ENCODE measurements at regions not wholly inside any gene's neighbourhood (a gene's known extent, or its start where the extent isn't known, plus 50 kb on each side); places are given as distances from the start of the nearest gene placed in this dataset.

GRCh38 chr18:4593459-4593858 is 138.4 kb upstream of the DLGAP1 start:
- Histone ChIP-seq H3K9me3 (no peaks in the 10 kb centered on the region), H3K27ac (no peak overlapping the region), H3K4me3 (no peak overlapping the region), H3K27me3 (no peaks in the 10 kb centered on the region), H3K4me1 (peaks cover 0 to 19% (median 6%) of the 10 kb centered on the region in 4 donors), H3K36me3 (no peaks in the 10 kb centered on the region)
- TF ChIP-seq CTCF (IDR thresholded peaks at IDR 0.05) (no peak), POLR2A (IDR thresholded peaks at IDR 0.05) (no peak)
- ATAC-seq (no peak), DNase-seq (no peak)
- WGBS (ENCODE audit: insufficient coverage, low coverage, low lambda C conversion rate, missing lambda C conversion rate) = 70% methylated on average over 4 of the region's 4 CpGs
- intact Hi-C loops (cut with DNase I) = loop anchor here in 1 of 2 donors (10.0 kb wide), 1 partner anchor 59 kb away; no protein-coding TSS in a partner anchor

GRCh38 chr18:4589056-4589800 is 134.1 kb upstream of the DLGAP1 start:
- 52% methylated on average over 5 of the region's 5 CpGs for whole genome bisulfite sequencing (ENCODE audit: insufficient coverage, low coverage, low lambda C conversion rate, missing lambda C conversion rate)
- no peak for TF ChIP-seq CTCF (IDR thresholded peaks at IDR 0.05)
- TF ChIP-seq POLR2A (IDR thresholded peaks at IDR 0.05) = no peak

GRCh38 chr18:4587204-4587603 is 132.1 kb upstream of the DLGAP1 start:
- Histone ChIP-seq H3K4me3 (no peak overlapping the region), H3K27ac (no peak overlapping the region)

More at GRCh38 chr18:4589056-4589800, 134.1 kb upstream of the DLGAP1 start:
- H3K27ac ChIP-seq = peak overlapping the region in 1 of 3 donors; percentile 6
- intact Hi-C loops (cut with DNase I) = no loop called here
- peak; percentile 97 to 99 (median 98) for ATAC-seq
- no peaks in the 10 kb centered on the region for H3K27me3 ChIP-seq
- no peak overlapping the region for H3K4me3 ChIP-seq
- no peaks in the 10 kb centered on the region for H3K36me3 ChIP-seq
- H3K9me3 ChIP-seq = no peaks in the 10 kb centered on the region
- peaks cover 0 to 20% (median 8%) of the 10 kb centered on the region in 4 donors for H3K4me1 ChIP-seq
- DNase-seq = no peak

GRCh38 chr18:4586731-4587130 is 131.6 kb upstream of the DLGAP1 start:
- Histone ChIP-seq H3K36me3 (no peaks in the 10 kb centered on the region), H3K4me1 (peaks cover 0 to 20% (median 8%) of the 10 kb centered on the region in 4 donors), H3K27ac (no peak overlapping the region), H3K4me3 (no peak overlapping the region), H3K27me3 (no peaks in the 10 kb centered on the region), H3K9me3 (no peaks in the 10 kb centered on the region)
- intact Hi-C loops (cut with DNase I) = no loop called here
- TF ChIP-seq POLR2A (IDR thresholded peaks at IDR 0.05) = no peak
- no peak for TF ChIP-seq CTCF (IDR thresholded peaks at IDR 0.05)
- ATAC-seq = no peak
- 45% methylated on average over 2 of the region's 2 CpGs for WGBS (ENCODE audit: insufficient coverage, low coverage, low lambda C conversion rate, missing lambda C conversion rate)
- DNase-seq = no peak

More at GRCh38 chr18:4587204-4587603, 132.1 kb upstream of the DLGAP1 start:
- peaks cover 0 to 20% (median 8%) of the 10 kb centered on the region in 4 donors for H3K4me1 ChIP-seq
- intact Hi-C loops (cut with DNase I) = no loop called here
- H3K9me3 ChIP-seq = no peaks in the 10 kb centered on the region
- no peaks in the 10 kb centered on the region for H3K27me3 ChIP-seq
- H3K36me3 ChIP-seq = no peaks in the 10 kb centered on the region
- DNase-seq (no peak), ATAC-seq (no peak)
- TF ChIP-seq POLR2A (IDR thresholded peaks at IDR 0.05) = no peak
- no peak for TF ChIP-seq CTCF (IDR thresholded peaks at IDR 0.05)
